ENCODE measurements at regions not wholly inside any gene's neighbourhood (a gene's known extent, or its start where the extent isn't known, plus 50 kb on each side); places are given as distances from the start of the nearest gene placed in this dataset.

DNA sequence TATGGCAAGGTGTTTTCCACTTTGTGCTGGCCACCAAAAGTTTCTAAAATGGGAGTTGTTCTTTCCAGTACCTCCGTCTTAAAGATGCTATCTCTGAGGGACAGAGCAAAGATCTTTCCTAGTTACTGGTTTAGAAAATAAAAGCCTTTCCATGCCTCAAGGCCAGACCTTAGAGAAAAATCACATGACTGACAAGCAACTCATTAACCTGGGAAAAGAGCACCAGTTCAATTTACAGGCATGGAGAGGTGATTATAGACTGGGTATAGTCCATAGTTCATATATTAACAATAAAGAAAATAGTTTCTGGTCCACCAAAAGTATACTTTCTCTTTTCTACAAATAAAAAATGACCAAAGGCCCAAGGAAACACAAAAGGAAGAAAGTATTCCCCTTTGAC, 230.7 kb downstream of the TOX3 start:
- intact Hi-C loops (cut with DNase I) = no loop called here
- no peaks in the 10 kb centered on the region for H3K36me3 ChIP-seq
- TF ChIP-seq POLR2A (IDR thresholded peaks at IDR 0.05) = no peak
- no peak for TF ChIP-seq POLR2AphosphoS5 (IDR thresholded peaks at IDR 0.05; ENCODE audit: insufficient read depth in 1 of 2, low read depth in 1 of 2)
- TF ChIP-seq, protein P1, sequence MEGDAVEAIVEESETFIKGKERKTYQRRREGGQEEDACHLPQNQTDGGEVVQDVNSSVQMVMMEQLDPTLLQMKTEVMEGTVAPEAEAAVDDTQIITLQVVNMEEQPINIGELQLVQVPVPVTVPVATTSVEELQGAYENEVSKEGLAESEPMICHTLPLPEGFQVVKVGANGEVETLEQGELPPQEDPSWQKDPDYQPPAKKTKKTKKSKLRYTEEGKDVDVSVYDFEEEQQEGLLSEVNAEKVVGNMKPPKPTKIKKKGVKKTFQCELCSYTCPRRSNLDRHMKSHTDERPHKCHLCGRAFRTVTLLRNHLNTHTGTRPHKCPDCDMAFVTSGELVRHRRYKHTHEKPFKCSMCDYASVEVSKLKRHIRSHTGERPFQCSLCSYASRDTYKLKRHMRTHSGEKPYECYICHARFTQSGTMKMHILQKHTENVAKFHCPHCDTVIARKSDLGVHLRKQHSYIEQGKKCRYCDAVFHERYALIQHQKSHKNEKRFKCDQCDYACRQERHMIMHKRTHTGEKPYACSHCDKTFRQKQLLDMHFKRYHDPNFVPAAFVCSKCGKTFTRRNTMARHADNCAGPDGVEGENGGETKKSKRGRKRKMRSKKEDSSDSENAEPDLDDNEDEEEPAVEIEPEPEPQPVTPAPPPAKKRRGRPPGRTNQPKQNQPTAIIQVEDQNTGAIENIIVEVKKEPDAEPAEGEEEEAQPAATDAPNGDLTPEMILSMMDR (IDR thresholded peaks at IDR 0.05) = no peak
- H3K27me3 ChIP-seq = no peaks in the 10 kb centered on the region
- no peak for DNase-seq (ENCODE audit: extremely low spot score in 2 of 2)
- no peaks in the 10 kb centered on the region for H3K4me1 ChIP-seq
- H3K27ac ChIP-seq = no peak overlapping the region
- H3K9me3 ChIP-seq = no peaks in the 10 kb centered on the region
- H3K4me3 ChIP-seq = no peak overlapping the region

DNA sequence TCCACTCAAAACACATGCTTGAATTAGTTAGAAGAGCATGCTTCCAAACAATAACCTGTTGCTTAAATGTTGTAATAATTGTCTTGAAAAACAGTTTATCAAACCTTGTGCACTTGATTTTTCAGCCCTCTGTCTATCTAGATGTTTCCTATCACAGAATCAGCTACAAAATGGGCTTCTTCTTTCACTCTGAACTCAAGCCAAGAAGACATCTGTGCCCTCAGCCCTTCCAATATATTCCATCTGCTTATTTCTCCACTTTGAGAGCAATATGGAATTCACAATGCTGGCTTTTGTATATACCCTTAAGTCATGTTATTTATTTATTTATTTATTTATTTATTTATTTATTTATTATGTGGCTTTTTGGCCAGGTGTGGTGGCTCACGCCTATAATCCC, 234.2 kb downstream of the TOX3 start:
- H3K4me3 ChIP-seq = no peak overlapping the region
- H3K9me3 ChIP-seq = no peaks in the 10 kb centered on the region
- H3K27ac ChIP-seq = no peak overlapping the region
- no peak for DNase-seq (ENCODE audit: extremely low spot score in 2 of 2)
- H3K36me3 ChIP-seq = no peaks in the 10 kb centered on the region
- intact Hi-C loops (cut with DNase I) = no loop called here
- H3K4me1 ChIP-seq = no peaks in the 10 kb centered on the region
- H3K27me3 ChIP-seq = no peaks in the 10 kb centered on the region
- TF ChIP-seq, protein P1 (IDR thresholded peaks at IDR 0.05) = no peak

DNA sequence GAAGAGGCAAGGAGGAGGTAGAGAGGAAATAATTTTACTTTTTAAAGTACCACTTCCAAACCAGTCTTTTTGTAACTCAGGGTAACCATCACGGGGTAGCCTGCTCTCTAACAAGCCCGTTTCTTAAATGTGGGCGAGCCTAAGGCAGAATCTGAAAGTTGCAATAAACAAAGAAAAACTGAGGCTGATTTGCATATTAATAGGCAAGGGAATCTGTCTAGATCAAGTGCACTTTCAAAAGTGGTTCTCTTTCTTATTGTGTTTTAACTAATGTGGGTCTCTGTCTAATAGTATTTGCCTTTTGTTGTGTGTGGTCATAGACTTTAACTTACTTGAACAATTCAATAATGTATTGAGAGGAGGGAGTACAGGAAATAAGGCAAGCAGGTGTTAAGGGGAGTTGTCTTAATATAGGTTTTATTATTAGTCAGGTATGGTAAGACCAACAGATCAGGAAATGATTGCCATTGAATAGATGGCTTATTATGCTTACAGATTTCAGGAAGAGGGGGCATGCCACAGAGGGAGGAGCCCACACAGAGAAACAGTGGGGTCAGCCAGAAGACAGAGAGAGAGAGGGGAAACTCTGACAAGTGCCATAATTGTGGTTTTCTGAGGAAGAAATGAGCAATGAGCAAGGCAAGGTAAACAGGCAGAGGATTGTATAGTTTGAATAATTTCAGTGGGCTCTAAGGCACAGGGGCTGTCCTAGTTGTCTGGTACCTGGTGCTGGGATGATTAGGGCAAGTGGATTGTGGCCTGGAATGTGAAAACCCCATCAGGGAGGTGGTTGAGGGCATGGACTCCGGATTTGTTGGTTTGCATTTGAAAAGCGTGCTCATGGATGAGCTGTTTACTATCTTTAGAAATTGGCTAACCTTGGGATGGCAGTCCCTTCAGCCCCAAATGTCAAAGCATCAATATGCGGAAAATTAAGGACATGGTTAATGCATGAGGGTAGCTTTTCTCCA, 237.2 kb downstream of the TOX3 start:
- no peak overlapping the region for H3K27ac ChIP-seq
- DNase-seq (ENCODE audit: extremely low spot score in 2 of 2) = no peak
- H3K27me3 ChIP-seq = no peaks in the 10 kb centered on the region
- no peaks in the 10 kb centered on the region for H3K36me3 ChIP-seq
- H3K4me1 ChIP-seq = no peaks in the 10 kb centered on the region
- no peak overlapping the region for H3K4me3 ChIP-seq
- H3K9me3 ChIP-seq = no peaks in the 10 kb centered on the region
- TF ChIP-seq, protein P1 (IDR thresholded peaks at IDR 0.05) = no peak
- TF ChIP-seq POLR2A (IDR thresholded peaks at IDR 0.05) (no peak), POLR2AphosphoS5 (IDR thresholded peaks at IDR 0.05; ENCODE audit: insufficient read depth in 1 of 2, low read depth in 1 of 2) (no peak)
- intact Hi-C loops (cut with DNase I) = no loop called here

DNA sequence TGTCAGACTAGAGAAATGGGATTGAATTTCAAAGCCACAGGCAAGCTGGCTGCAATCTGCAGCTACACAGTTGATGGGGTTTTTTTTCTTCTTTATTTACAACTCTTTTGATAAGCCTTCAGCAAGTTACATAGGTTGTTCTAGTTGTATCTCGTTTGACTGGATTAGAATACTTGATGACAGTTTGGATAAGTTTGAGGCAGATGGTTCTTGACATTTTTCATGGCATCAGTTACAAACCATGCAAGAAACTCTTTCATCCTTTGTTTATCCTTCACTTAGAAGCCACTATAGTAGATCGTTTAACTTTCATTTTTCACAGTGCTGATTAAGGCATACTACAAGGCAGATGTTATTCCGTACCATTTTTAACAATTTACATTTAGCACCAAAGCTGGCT, 238.9 kb downstream of the TOX3 start:
- intact Hi-C loops (cut with DNase I) = no loop called here
- DNase-seq (ENCODE audit: extremely low spot score in 2 of 2) = no peak
- H3K9me3 ChIP-seq = no peaks in the 10 kb centered on the region
- no peaks in the 10 kb centered on the region for H3K27me3 ChIP-seq
- no peaks in the 10 kb centered on the region for H3K4me1 ChIP-seq
- H3K4me3 ChIP-seq = no peak overlapping the region
- no peaks in the 10 kb centered on the region for H3K36me3 ChIP-seq
- no peak overlapping the region for H3K27ac ChIP-seq
- TF ChIP-seq POLR2AphosphoS5 (IDR thresholded peaks at IDR 0.05; ENCODE audit: insufficient read depth in 1 of 2, low read depth in 1 of 2) = no peak
- TF ChIP-seq POLR2A (IDR thresholded peaks at IDR 0.05) = no peak
- TF ChIP-seq, protein P1 (IDR thresholded peaks at IDR 0.05) = no peak

DNA sequence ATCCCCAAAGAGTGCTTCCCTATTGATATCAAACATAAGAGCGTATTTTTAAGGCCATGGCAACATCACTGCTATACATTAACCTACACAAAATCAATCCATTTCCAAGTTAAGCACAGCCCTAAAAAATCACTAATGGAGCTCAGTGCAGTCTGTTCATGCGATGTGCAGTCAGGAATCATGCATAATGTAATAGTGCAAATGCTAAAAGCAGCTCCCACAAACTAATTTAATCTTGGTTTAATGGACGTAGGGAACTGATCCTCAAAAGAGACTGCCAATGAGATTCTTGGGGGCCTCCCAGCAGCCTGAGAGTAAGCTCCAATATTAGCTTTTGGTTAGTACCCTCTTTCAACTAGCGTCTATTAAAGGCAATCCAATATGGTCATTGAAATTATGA, 245.9 kb downstream of the TOX3 start:
- Histone ChIP-seq H3K27ac (no peak overlapping the region), H3K4me1 (no peaks in the 10 kb centered on the region), H3K27me3 (no peaks in the 10 kb centered on the region), H3K9me3 (no peaks in the 10 kb centered on the region), H3K4me3 (no peak overlapping the region), H3K36me3 (no peaks in the 10 kb centered on the region)
- TF ChIP-seq POLR2AphosphoS5 (IDR thresholded peaks at IDR 0.05; ENCODE audit: insufficient read depth in 1 of 2, low read depth in 1 of 2) (no peak), POLR2A (IDR thresholded peaks at IDR 0.05) (no peak)
- TF ChIP-seq, protein P1 (IDR thresholded peaks at IDR 0.05) = no peak
- DNase-seq (ENCODE audit: extremely low spot score in 2 of 2) = no peak
- intact Hi-C loops (cut with DNase I) = no loop called here

All from vagina (tissue), 2 donors.